ENCODE measurements at regions not wholly inside any gene's neighbourhood (a gene's known extent, or its start where the extent isn't known, plus 50 kb on each side); places are given as distances from the start of the nearest gene placed in this dataset.
"Not testable (repeated sequence)": the region's sequence is repeated elsewhere in the genome, so short reads cannot be mapped to it uniquely, and the experiment has no call there.

DNA sequence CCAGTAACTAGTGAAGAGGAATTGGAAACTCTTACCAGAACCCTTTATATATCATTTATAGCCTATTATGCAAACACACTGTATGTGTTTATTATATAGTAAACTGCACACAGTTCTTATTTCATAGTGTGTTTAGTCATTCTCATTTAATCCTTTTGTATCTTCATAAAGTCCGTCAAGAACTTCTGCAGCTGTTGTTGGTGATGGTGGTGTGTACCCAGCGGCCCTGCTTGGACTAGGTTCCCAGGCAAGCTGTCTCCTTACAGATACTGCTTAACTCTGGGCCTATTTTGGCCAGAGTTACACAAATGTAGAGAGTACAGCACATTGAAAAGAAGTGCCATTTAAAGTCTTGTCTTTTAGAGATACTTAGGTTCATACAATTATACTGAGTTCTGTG is 231.9 kb downstream of the NDUFS4 start:
- TF ChIP-seq CTCF (IDR thresholded peaks at IDR 0.05; ENCODE audit: borderline replicate concordance, control extremely low read depth, extremely low read depth, insufficient read depth, missing control alignments): peak; percentile 9
- in situ Hi-C loops (cut with MboI; ENCODE audit: low sequenced_read_pairs, unreplicated experiment): no loop called here
- no peak for DNase-seq (ENCODE audit: low spot score)

- in situ Hi-C loops (cut with MboI; ENCODE audit: low sequenced_read_pairs, unreplicated experiment); DNase-seq (ENCODE audit: low spot score): not testable (repeated sequence)
These were observed 239.2 kb downstream of the NDUFS4 start for GRCh38 chr5:53799644-53800043.

GRCh38 chr5:53808392-53808791 is 248.0 kb downstream of the NDUFS4 start:
- in situ Hi-C loops (cut with MboI; ENCODE audit: low sequenced_read_pairs, unreplicated experiment); DNase-seq (ENCODE audit: low spot score): not testable (repeated sequence)

- no peak for DNase-seq (ENCODE audit: low spot score)
- no peak for TF ChIP-seq CTCF (IDR thresholded peaks at IDR 0.05; ENCODE audit: borderline replicate concordance, control extremely low read depth, extremely low read depth, insufficient read depth, missing control alignments)
- in situ Hi-C loops (cut with MboI; ENCODE audit: low sequenced_read_pairs, unreplicated experiment): no loop called here
These were observed 254.4 kb downstream of the NDUFS4 start for GRCh38 chr5:53814819-53815218.

- no peak for TF ChIP-seq CTCF (IDR thresholded peaks at IDR 0.05; ENCODE audit: borderline replicate concordance, control extremely low read depth, extremely low read depth, insufficient read depth, missing control alignments)
- DNase-seq (ENCODE audit: low spot score): no peak
- in situ Hi-C loops (cut with MboI; ENCODE audit: low sequenced_read_pairs, unreplicated experiment): no loop called here
These were observed 255.0 kb downstream of the NDUFS4 start for GRCh38 chr5:53815471-53815870.

- no peak for TF ChIP-seq CTCF (IDR thresholded peaks at IDR 0.05; ENCODE audit: borderline replicate concordance, control extremely low read depth, extremely low read depth, insufficient read depth, missing control alignments)
- DNase-seq (ENCODE audit: low spot score): no peak
- in situ Hi-C loops (cut with MboI; ENCODE audit: low sequenced_read_pairs, unreplicated experiment): no loop called here
These were observed 256.7 kb downstream of the NDUFS4 start for GRCh38 chr5:53817183-53817582.

- DNase-seq (ENCODE audit: low spot score): no peak
- TF ChIP-seq CTCF (IDR thresholded peaks at IDR 0.05; ENCODE audit: borderline replicate concordance, control extremely low read depth, extremely low read depth, insufficient read depth, missing control alignments): no peak
- in situ Hi-C loops (cut with MboI; ENCODE audit: low sequenced_read_pairs, unreplicated experiment): no loop called here
These were observed 259.0 kb downstream of the NDUFS4 start for GRCh38 chr5:53819482-53819881.

DNA sequence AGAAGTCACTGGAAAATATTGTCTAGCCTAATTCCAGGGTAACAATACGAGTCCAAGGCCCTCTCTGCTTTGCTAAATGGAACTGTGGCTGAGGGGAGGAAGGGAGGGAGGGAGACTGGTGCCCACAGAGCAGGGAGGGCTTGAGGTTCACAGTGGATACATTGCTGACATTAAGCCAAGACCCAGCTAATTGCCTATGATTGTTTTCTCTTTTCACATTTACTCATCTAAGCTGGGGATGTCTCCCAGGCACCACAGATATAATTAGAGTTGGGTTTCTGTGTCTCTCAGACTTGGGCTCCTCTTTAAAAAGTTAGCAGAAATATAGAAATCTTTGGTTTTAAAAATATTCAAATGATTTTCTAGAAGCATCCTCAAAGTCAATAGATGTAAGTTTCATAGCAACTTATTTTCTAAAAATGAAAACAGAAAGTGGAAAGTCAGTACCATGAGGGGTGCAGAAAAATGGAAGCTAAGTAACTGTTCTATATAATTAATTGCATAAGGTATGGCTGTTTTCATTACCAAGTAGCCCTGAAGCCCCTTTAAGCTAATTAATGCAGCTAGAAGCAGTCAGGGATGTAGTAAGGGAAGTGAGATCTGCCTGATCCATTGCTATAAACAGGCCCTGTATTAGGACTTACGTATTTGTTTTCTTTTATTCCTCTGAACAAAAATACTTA is 259.8 kb downstream of the NDUFS4 start:
- in situ Hi-C loops (cut with MboI; ENCODE audit: low sequenced_read_pairs, unreplicated experiment): no loop called here
- DNase-seq (ENCODE audit: low spot score): peak; percentile 23
- TF ChIP-seq CTCF (IDR thresholded peaks at IDR 0.05; ENCODE audit: borderline replicate concordance, control extremely low read depth, extremely low read depth, insufficient read depth, missing control alignments): no peak

Data from GM13976 (cell line).